H9 (cell line): ENCODE measurements at regions not wholly inside any gene's neighbourhood (a gene's known extent, or its start where the extent isn't known, plus 50 kb on each side); places are given as distances from the start of the nearest gene placed in this dataset.

Experiments
- DNase-seq: peaks from one replicate; pipeline ENCODE4 v3.0.0-alpha.2; 2017
- H2AFZ ChIP-seq: one replicate; pipeline ENCODE4 v1.6.1; 2013; ENCODE audit warnings: mild to moderate bottlenecking, low read length, control low read depth, moderate library complexity
- H2AK5ac ChIP-seq: 2 replicates; pipeline ENCODE4 v1.6.1; 2013; ENCODE audit warnings: low read length, control low read depth, mixed read lengths; ENCODE audit not compliant: insufficient read length
- H2BK120ac ChIP-seq: one replicate; pipeline ENCODE4 v1.6.1; 2013; ENCODE audit warnings: low read depth, mild to moderate bottlenecking, low read length, control low read depth, inconsistent platforms; ENCODE audit not compliant: poor library complexity, severe bottlenecking
- H2BK12ac ChIP-seq: 2 replicates; pipeline ENCODE4 v1.6.1; 2013; ENCODE audit warnings: low read length, control low read depth, mixed read lengths, low read depth; ENCODE audit not compliant: insufficient read length
- H2BK15ac ChIP-seq: 2 replicates; pipeline ENCODE4 v1.6.1; 2013; ENCODE audit warnings: low read depth, low read length, control low read depth
- H2BK20ac ChIP-seq: one replicate; pipeline ENCODE4 v1.6.1; 2013; ENCODE audit warnings: low read depth, mild to moderate bottlenecking, low read length, control low read depth, inconsistent platforms; ENCODE audit not compliant: poor library complexity, severe bottlenecking
- H2BK5ac ChIP-seq: 2 replicates; pipeline ENCODE4 v1.6.1; 2013; ENCODE audit warnings: low read length, control low read depth, mixed read lengths; ENCODE audit not compliant: insufficient read length
- H3K14ac ChIP-seq: 2 replicates; pipeline ENCODE4 v1.6.1; 2013; ENCODE audit warnings: low read length, control low read depth; ENCODE audit not compliant: insufficient read depth
- H3K18ac ChIP-seq: 2 replicates; pipeline ENCODE4 v1.6.1; 2013; ENCODE audit warnings: low read depth, mild to moderate bottlenecking, mixed read lengths, low read length, control low read depth; ENCODE audit not compliant: insufficient read length
- H3K23ac ChIP-seq: 2 replicates; pipeline ENCODE4 v1.6.1; 2013; ENCODE audit warnings: low read length, control low read depth, mixed read lengths, low read depth; ENCODE audit not compliant: insufficient read length
- H3K23me2 ChIP-seq: 2 replicates; pipeline ENCODE4 v1.6.1; 2013; ENCODE audit warnings: low read depth, mild to moderate bottlenecking, mixed read lengths, low read length, control low read depth; ENCODE audit not compliant: insufficient read length, poor library complexity, severe bottlenecking
- H3K27ac ChIP-seq: 2 replicates; pipeline ENCODE4 v1.5.1; 2013; ENCODE audit warnings: low read length, control low read depth, mixed read lengths, low read depth; ENCODE audit not compliant: insufficient read length
- H3K27me3 ChIP-seq: 2 replicates; pipeline ENCODE4 v1.6.1; 2013; ENCODE audit warnings: low read length, control low read depth, inconsistent platforms; ENCODE audit not compliant: insufficient read depth
- H3K4ac ChIP-seq: 2 replicates; pipeline ENCODE4 v1.6.1; 2013; ENCODE audit warnings: low read depth, mild to moderate bottlenecking, control low read depth, inconsistent platforms, low read length, moderate library complexity
- H3K4me1 ChIP-seq: 2 replicates; pipeline ENCODE4 v1.6.1; 2013; ENCODE audit warnings: low read length, control low read depth, inconsistent platforms; ENCODE audit not compliant: insufficient read depth
- H3K4me2 ChIP-seq: 2 replicates; pipeline ENCODE4 v1.6.1; 2013; ENCODE audit warnings: low read length, control low read depth, mixed read lengths; ENCODE audit not compliant: insufficient read length, insufficient read depth
- H3K56ac ChIP-seq: 2 replicates; pipeline ENCODE4 v1.6.1; 2013; ENCODE audit warnings: low read depth, mild to moderate bottlenecking, mixed read lengths, low read length, control low read depth; ENCODE audit not compliant: insufficient read length
- H3K79me1 ChIP-seq: 2 replicates; pipeline ENCODE4 v1.6.1; 2013; ENCODE audit warnings: low read depth, mild to moderate bottlenecking, moderate library complexity, low read length, control low read depth, inconsistent platforms; ENCODE audit not compliant: insufficient read depth, poor library complexity, severe bottlenecking
- H3K79me2 ChIP-seq: 2 replicates; pipeline ENCODE4 v1.6.1; 2013; ENCODE audit warnings: low read length, control low read depth, inconsistent platforms; ENCODE audit not compliant: insufficient read depth
- H3K9ac ChIP-seq: 2 replicates; pipeline ENCODE4 v1.6.1; 2013; ENCODE audit warnings: low read length, control low read depth, mixed read lengths; ENCODE audit not compliant: insufficient read length; ENCODE audit errors: extremely low read depth
- H3K9me3 ChIP-seq: one replicate; pipeline ENCODE4 v1.6.1; 2013; ENCODE audit warnings: low read depth, low read length, inconsistent platforms; ENCODE audit not compliant: control insufficient read depth
- H3T11ph ChIP-seq: one replicate; pipeline ENCODE4 v1.6.1; 2013; ENCODE audit warnings: mild to moderate bottlenecking, low read length, control low read depth, inconsistent platforms
- H4K20me1 ChIP-seq: one replicate; pipeline ENCODE4 v1.6.1; 2013; ENCODE audit not compliant: control insufficient read depth, insufficient read length, insufficient read depth
- H4K5ac ChIP-seq: 2 replicates; pipeline ENCODE4 v1.6.1; 2013; ENCODE audit warnings: low read depth, mild to moderate bottlenecking, mixed read lengths, low read length, control low read depth; ENCODE audit not compliant: insufficient read length
- H4K8ac ChIP-seq: replicated peaks from 2 replicates; pipeline ENCODE4 v1.6.1; 2013; ENCODE audit warnings: low read length, control low read depth, mixed read lengths, low read depth; ENCODE audit not compliant: insufficient read length
- H4K91ac ChIP-seq: 2 replicates; pipeline ENCODE4 v1.6.1; 2013; ENCODE audit warnings: low read depth, mild to moderate bottlenecking, moderate library complexity, mixed read lengths, low read length, control low read depth; ENCODE audit not compliant: insufficient read length
- H3K27ac Mint-ChIP-seq, 3 experiments: 2 replicates in 2 of 3; 3 replicates in 1 of 3; pipeline ENCODE4 v1.8.0; 2020 to 2021; ENCODE audit warnings: mixed read lengths in 3 of 3, mild to moderate bottlenecking in 1 of 3, moderate library complexity in 1 of 3
- H3K27me3 Mint-ChIP-seq: 2 replicates; pipeline ENCODE4 v1.8.0; 2021; ENCODE audit warnings: low read depth, mild to moderate bottlenecking, moderate library complexity, mixed read lengths
- H3K36me3 Mint-ChIP-seq, 3 experiments: 2 replicates in 2 of 3; 3 replicates in 1 of 3; pipeline ENCODE4 v1.8.0; 2020 to 2021; ENCODE audit warnings: low read depth in 3 of 3, mixed read lengths in 3 of 3; ENCODE audit not compliant: insufficient read depth in 1 of 3
- H3K4me1 Mint-ChIP-seq, 2 experiments: 2 replicates each; pipeline ENCODE4 v1.8.0; 2020; ENCODE audit warnings: mixed read lengths in 2 of 2
- H3K4me3 Mint-ChIP-seq, 2 experiments: 2 replicates in 1 of 2; 3 replicates in 1 of 2; pipeline ENCODE4 v1.8.0; 2020 to 2021; ENCODE audit warnings: mild to moderate bottlenecking in 2 of 2, mixed read lengths in 2 of 2, moderate library complexity in 1 of 2
- H3K9me3 Mint-ChIP-seq, 2 experiments: 2 replicates in 1 of 2; 3 replicates in 1 of 2; pipeline ENCODE4 v1.8.0; 2020; ENCODE audit warnings: mild to moderate bottlenecking in 2 of 2, mixed read lengths in 2 of 2, moderate library complexity in 1 of 2
- CTCF ChIP-seq: fragments of 200-600 bp; sonication (generic); conservative IDR thresholded peaks from 3 replicates; pipeline ENCODE4 v1.8.0; 2021; ENCODE audit warnings: antibody characterized with exemption, mild to moderate bottlenecking
- WGBS: extraction: QIAGEN DNeasy Blood & Tissue Kit; methylation state at CpG from one replicate; pipeline ENCODE4 v1.1.7; 2013; ENCODE audit warnings: missing lambda C conversion rate, low lambda C conversion rate, mixed read lengths; ENCODE audit not compliant: insufficient read length; ENCODE audit errors: extremely low coverage; 5-methylcytosine and 5-hydroxymethylcytosine counted together

GRCh38 chr10:55266797-55267196 lies 465.8 kb upstream of the PCDH15 start:
- Histone ChIP-seq H2AK5ac (no peak overlapping the region), H2AFZ (no peak overlapping the region), H4K20me1 (no peaks in the 10 kb centered on the region), H3K27me3 (no peaks in the 10 kb centered on the region), H3K4ac (no peak overlapping the region), H3K79me2 (no peaks in the 10 kb centered on the region), H3K14ac (no peak overlapping the region; the same call in 1 of the 2 replicates), H2BK20ac (no peak overlapping the region), H2BK15ac (no peak overlapping the region), H3K18ac (no peak overlapping the region), H4K5ac (no peak overlapping the region), H3K9ac (no peak overlapping the region), H2BK5ac (no peak overlapping the region), H4K91ac (no peak overlapping the region), H3K23ac (no peak overlapping the region), H3T11ph (no peak overlapping the region), H2BK120ac (no peak overlapping the region), H2BK12ac (no peak overlapping the region), H4K8ac (no peak overlapping the region), H3K79me1 (no peaks in the 10 kb centered on the region), H3K4me1 (peaks cover 3% of the 10 kb centered on the region; the same call in 1 of the 2 replicates), H3K27ac (no peak overlapping the region), H3K56ac (no peak overlapping the region), H3K9me3 (no peaks in the 10 kb centered on the region), H3K4me2 (no peak overlapping the region), H3K23me2 (no peaks in the 10 kb centered on the region)
- Mint-ChIP-seq H3K9me3 (no peaks in the 10 kb centered on the region), H3K27me3 (no peaks in the 10 kb centered on the region; the same call in 1 of the 2 replicates), H3K36me3 (no peaks in the 10 kb centered on the region), H3K4me3 (no peak overlapping the region), H3K4me1 (peaks cover 10 to 21% of the 10 kb centered on the region in 2 experiments), H3K27ac (peak overlapping the region in 2 of 3 experiments; percentile 41 to 83; a peak in 3 of 7 replicates)
- no CpG with 5 or more reads among the region's 4 CpGs for WGBS
- DNase-seq: no peak
- TF ChIP-seq CTCF: no peak
